Chondrocyte (in vitro differentiated cells): ENCODE measurements at regions not wholly inside any gene's neighbourhood (a gene's known extent, or its start where the extent isn't known, plus 50 kb on each side); places are given as distances from the start of the nearest gene placed in this dataset.

ENCODE experiments used
- DNase-seq: peaks from one replicate; pipeline ENCODE4 v3.0.0; 2021; ENCODE audit warnings: mixed read lengths, low spot score
- H3K27ac Mint-ChIP-seq: one replicate; pipeline ENCODE4 v1.8.0; 2021; ENCODE audit warnings: mild to moderate bottlenecking, moderate library complexity, mixed read lengths; ENCODE audit not compliant: unreplicated experiment
- H3K27me3 Mint-ChIP-seq: 2 replicates; pipeline ENCODE4 v1.8.0; 2021; ENCODE audit warnings: low read depth, mixed read lengths
- H3K36me3 Mint-ChIP-seq: 2 replicates; pipeline ENCODE4 v1.8.0; 2021; ENCODE audit warnings: low read depth, mixed read lengths
- H3K4me1 Mint-ChIP-seq: 2 replicates; pipeline ENCODE4 v1.8.0; 2021; ENCODE audit warnings: low read depth, mild to moderate bottlenecking, mixed read lengths
- H3K4me3 Mint-ChIP-seq: one replicate; pipeline ENCODE4 v1.8.0; 2021; ENCODE audit warnings: mild to moderate bottlenecking, moderate library complexity, mixed read lengths; ENCODE audit not compliant: unreplicated experiment
- H3K9me3 Mint-ChIP-seq: 2 replicates; pipeline ENCODE4 v1.8.0; 2021; ENCODE audit warnings: low read depth, mixed read lengths
- CTCF ChIP-seq: fragments of 200-600 bp; sonication (generic); IDR thresholded peaks from 2 replicates; pipeline ENCODE4 v1.5.0; 2021; ENCODE audit warnings: antibody characterized with exemption, mild to moderate bottlenecking, moderate library complexity

GRCh38 chr2:59033661-59034060, 792.5 kb upstream of the FANCL start:
- H3K27ac Mint-ChIP-seq, result no peak overlapping the region
- H3K4me3 Mint-ChIP-seq, result no peak overlapping the region
- peaks cover 2% of the 10 kb centered on the region for H3K36me3 Mint-ChIP-seq
- TF ChIP-seq CTCF, result no peak
- peaks cover 1% of the 10 kb centered on the region for H3K27me3 Mint-ChIP-seq
- no peaks in the 10 kb centered on the region for H3K4me1 Mint-ChIP-seq
- H3K9me3 Mint-ChIP-seq, result peaks cover 17% of the 10 kb centered on the region
- DNase-seq, result no peak

- Mint-ChIP-seq H3K4me1 (no peaks in the 10 kb centered on the region), H3K4me3 (no peak overlapping the region), H3K27ac (no peak overlapping the region), H3K36me3 (no peaks in the 10 kb centered on the region), H3K27me3 (peaks cover 3% of the 10 kb centered on the region), H3K9me3 (peaks cover 9% of the 10 kb centered on the region)
- DNase-seq, result no peak
- no peak for TF ChIP-seq CTCF
Observed at GRCh38 chr2:59032499-59032898, 791.4 kb upstream of the FANCL start.

- H3K4me1 Mint-ChIP-seq, result no peaks in the 10 kb centered on the region
Observed at GRCh38 chr2:59029058-59029457, 787.9 kb upstream of the FANCL start.

GRCh38 chr2:59027320-59027719, 786.2 kb upstream of the FANCL start:
- Mint-ChIP-seq H3K4me3 (no peak overlapping the region), H3K36me3 (no peaks in the 10 kb centered on the region), H3K27ac (no peak overlapping the region), H3K9me3 (no peaks in the 10 kb centered on the region), H3K4me1 (no peaks in the 10 kb centered on the region), H3K27me3 (peaks cover 3% of the 10 kb centered on the region)
- TF ChIP-seq CTCF, result no peak
- no peak for DNase-seq

More at GRCh38 chr2:59029058-59029457, 787.9 kb upstream of the FANCL start:
- Mint-ChIP-seq H3K4me3 (no peak overlapping the region), H3K9me3 (no peaks in the 10 kb centered on the region), H3K36me3 (no peaks in the 10 kb centered on the region), H3K27me3 (peaks cover 3% of the 10 kb centered on the region), H3K27ac (no peak overlapping the region)
- DNase-seq, result no peak
- TF ChIP-seq CTCF, result no peak

GRCh38 chr2:59025157-59025757, 784.1 kb upstream of the FANCL start:
- Mint-ChIP-seq H3K9me3 (no peaks in the 10 kb centered on the region), H3K27ac (no peak overlapping the region), H3K27me3 (peaks cover 3% of the 10 kb centered on the region), H3K36me3 (no peaks in the 10 kb centered on the region), H3K4me1 (no peaks in the 10 kb centered on the region), H3K4me3 (no peak overlapping the region)
- TF ChIP-seq CTCF, result peak; percentile 82
- DNase-seq, result no peak
